ENCODE measurements at regions not wholly inside any gene's neighbourhood (a gene's known extent, or its start where the extent isn't known, plus 50 kb on each side); places are given as distances from the start of the nearest gene placed in this dataset.

DNA sequence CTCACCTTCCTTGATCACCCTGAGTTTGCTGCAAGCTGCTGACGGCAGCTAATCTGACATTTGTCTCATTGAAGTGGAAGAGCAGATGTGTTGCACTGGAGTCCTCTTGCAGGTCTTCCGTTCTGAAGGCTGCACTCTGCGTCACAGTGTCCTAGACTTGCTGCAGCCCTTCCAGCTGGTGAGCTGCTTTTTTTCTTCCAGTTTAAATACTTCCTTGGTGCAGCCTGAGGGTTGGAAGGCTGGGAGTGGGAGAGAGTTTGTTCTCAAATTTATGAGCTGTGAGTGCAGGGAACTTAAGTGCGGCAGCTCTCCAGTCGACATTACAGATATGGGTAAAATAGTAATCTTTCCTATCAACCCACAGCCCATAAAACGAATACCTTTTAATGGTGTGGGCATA lies 303.6 kb upstream of the FAT1 start:
- no peak overlapping the region for H3K4me3 ChIP-seq (ENCODE audit: low read length)
- TF ChIP-seq, protein P1, sequence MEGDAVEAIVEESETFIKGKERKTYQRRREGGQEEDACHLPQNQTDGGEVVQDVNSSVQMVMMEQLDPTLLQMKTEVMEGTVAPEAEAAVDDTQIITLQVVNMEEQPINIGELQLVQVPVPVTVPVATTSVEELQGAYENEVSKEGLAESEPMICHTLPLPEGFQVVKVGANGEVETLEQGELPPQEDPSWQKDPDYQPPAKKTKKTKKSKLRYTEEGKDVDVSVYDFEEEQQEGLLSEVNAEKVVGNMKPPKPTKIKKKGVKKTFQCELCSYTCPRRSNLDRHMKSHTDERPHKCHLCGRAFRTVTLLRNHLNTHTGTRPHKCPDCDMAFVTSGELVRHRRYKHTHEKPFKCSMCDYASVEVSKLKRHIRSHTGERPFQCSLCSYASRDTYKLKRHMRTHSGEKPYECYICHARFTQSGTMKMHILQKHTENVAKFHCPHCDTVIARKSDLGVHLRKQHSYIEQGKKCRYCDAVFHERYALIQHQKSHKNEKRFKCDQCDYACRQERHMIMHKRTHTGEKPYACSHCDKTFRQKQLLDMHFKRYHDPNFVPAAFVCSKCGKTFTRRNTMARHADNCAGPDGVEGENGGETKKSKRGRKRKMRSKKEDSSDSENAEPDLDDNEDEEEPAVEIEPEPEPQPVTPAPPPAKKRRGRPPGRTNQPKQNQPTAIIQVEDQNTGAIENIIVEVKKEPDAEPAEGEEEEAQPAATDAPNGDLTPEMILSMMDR (IDR thresholded peaks at IDR 0.05; ENCODE audit: insufficient read depth, low read depth, low read length, missing control alignments), result no peak
- no peak for DNase-seq (ENCODE audit: low read depth)

DNA sequence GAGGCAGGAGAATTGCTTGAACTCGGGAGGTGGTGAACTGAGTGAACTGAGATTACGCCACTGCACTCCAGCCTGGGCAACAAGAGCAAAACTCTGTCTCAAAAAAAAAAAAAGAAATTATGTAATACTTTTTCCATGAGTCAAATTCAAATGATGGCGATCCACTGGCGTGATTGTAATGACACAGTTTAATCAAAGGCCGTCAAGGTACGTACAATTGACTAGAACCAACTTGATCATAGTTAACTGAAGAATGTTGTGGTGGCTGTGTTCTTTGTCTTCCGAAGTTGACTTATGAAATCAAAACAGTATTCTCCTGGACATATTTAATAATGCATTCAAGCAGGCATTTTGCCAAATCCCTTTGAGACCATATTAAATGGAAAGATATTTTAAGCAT lies 318.6 kb upstream of the FAT1 start:
- DNase-seq (ENCODE audit: low read depth), result peak; percentile 89
- no peak overlapping the region for H3K4me3 ChIP-seq (ENCODE audit: low read length)
- TF ChIP-seq, protein P1 (IDR thresholded peaks at IDR 0.05; ENCODE audit: insufficient read depth, low read depth, low read length, missing control alignments), result no peak

DNA sequence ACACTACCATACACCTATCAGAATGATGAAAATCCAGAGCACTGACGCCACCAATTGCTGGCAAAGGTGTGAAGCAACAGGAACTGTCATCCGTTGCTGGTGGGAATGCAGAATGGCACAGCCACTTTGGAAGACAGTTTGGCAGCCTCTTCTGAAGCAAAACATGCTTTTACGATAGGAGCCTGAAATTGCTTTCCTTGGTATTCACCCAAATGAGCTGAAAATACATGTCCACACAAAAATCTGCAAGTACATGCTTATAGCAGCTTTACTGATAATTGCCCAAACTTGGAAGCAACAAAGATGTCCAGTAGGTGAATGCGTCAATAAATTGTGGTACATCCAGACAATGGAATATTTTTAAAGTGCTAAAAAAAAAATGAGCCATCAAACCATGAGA lies 322.8 kb upstream of the FAT1 start:
- TF ChIP-seq, protein P1 (IDR thresholded peaks at IDR 0.05; ENCODE audit: insufficient read depth, low read depth, low read length, missing control alignments), result peak; percentile 47
- no peak overlapping the region for H3K4me3 ChIP-seq (ENCODE audit: low read length)
- peak; percentile 82 for DNase-seq (ENCODE audit: low read depth)

DNA sequence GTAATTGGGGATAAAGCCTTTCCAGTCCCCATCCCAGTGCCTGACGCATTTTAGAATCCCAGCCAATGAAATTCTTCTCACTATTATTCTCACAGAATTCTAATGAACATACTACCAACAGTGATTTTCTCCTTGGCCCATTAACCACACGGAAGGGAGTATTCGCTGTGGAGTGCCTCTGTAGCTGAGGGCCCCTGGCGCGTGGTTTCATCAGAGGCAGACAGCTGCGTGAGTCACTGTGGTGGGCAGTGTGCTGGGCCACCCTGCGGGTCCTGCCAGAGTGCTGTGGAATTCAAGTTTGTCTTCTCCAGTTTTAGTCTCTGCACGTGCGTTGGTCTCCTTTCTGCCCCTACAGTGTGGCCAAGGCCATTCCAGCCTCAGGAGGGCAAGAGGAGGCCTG lies 335.4 kb upstream of the FAT1 start:
- TF ChIP-seq, protein P1 (IDR thresholded peaks at IDR 0.05; ENCODE audit: insufficient read depth, low read depth, low read length, missing control alignments), result no peak
- no peak for DNase-seq (ENCODE audit: low read depth)
- no peak overlapping the region for H3K4me3 ChIP-seq (ENCODE audit: low read length)

DNA sequence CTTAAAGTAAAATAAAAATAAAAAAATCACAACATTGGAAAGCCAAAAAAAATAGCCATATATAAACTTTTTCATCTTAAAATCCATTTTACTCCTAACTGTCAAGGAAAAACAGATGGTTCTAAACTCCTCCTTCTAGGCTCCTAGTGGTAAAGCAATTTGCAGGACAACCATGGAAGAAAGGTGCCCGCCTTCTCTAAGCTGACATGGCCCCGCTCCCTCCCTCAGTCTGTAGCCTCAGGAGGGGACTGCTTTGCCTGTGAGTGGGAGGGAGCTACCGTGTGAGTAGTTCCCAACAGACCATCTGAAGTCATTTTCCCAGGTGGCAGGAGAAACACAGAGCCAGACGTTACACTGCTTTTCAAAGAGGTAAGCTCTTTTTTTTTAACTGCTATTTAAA lies 336.2 kb upstream of the FAT1 start:
- DNase-seq (ENCODE audit: low read depth), result no peak
- H3K4me3 ChIP-seq (ENCODE audit: low read length), result no peak overlapping the region
- TF ChIP-seq, protein P1 (IDR thresholded peaks at IDR 0.05; ENCODE audit: insufficient read depth, low read depth, low read length, missing control alignments), result no peak

DNA sequence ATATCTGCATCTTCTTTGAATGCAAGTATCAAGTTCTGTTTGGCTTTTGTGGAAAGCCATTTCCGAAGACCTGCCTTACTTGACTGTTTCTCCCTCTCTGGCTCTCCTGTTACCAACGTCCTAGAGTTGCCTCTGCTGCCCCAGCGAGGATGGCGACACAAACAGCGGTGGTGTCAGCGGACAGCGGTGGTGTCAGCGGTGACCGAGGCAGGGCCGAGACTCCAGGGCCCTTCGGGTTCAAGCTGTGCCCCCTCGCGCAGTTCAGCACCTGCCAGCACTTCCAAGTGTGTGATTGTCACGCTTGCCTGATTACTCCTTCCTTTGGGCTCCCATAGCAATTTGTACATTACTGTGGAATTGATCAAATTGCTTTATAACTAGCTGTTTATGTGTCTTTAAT lies 336.9 kb upstream of the FAT1 start:
- no peak for DNase-seq (ENCODE audit: low read depth)
- H3K4me3 ChIP-seq (ENCODE audit: low read length), result no peak overlapping the region
- TF ChIP-seq, protein P1 (IDR thresholded peaks at IDR 0.05; ENCODE audit: insufficient read depth, low read depth, low read length, missing control alignments), result no peak

DNA sequence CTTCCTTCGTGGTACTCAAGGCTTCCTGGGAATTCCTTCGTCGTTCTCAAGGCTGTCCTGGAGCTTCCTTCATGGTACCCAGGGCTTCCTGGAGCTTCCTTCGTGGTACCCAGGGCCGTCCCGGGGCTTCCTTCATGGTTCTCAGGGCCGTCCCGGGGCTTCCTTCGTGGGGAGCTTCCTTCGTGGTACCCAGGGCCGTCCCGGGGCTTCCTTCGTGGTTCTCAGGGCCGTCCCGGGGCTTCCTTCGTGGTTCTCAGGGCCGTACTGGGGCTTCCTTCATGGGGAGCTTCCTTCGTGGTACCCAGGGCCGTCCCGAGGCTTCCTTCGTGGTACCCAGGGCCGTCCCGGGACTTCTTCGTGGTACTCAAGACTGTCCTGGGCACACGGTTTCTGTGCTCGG lies 339.6 kb upstream of the FAT1 start:
- DNase-seq (ENCODE audit: low read depth), result no peak
- TF ChIP-seq, protein P1 (IDR thresholded peaks at IDR 0.05; ENCODE audit: insufficient read depth, low read depth, low read length, missing control alignments), result no peak
- H3K4me3 ChIP-seq (ENCODE audit: low read length), result no peak overlapping the region
